ENCODE measurements at regions not wholly inside any gene's neighbourhood (a gene's known extent, or its start where the extent isn't known, plus 50 kb on each side); places are given as distances from the start of the nearest gene placed in this dataset.

- FAIRE-seq, result peak; percentile 79
- no peak for DNase-seq (ENCODE audit: insufficient read length, low spot score)
Observed at GRCh38 chr19:8893419-8893818, 61.2 kb downstream of the MBD3L1 start.

GRCh38 chr19:8897106-8897505, 64.9 kb downstream of the MBD3L1 start:
- FAIRE-seq, result no peak

GRCh38 chr19:8899356-8899755, 67.2 kb downstream of the MBD3L1 start:
- FAIRE-seq, result peak; percentile 94
- no peak for DNase-seq (ENCODE audit: insufficient read length, low spot score)

More at GRCh38 chr19:8897106-8897505, 64.9 kb downstream of the MBD3L1 start:
- DNase-seq (ENCODE audit: insufficient read length, low spot score), result no peak

GRCh38 chr19:8900421-8900820, 68.2 kb downstream of the MBD3L1 start:
- no peak for FAIRE-seq

GRCh38 chr19:8902520-8902919, 70.3 kb downstream of the MBD3L1 start:
- peak; percentile 93 for FAIRE-seq

More at GRCh38 chr19:8900421-8900820, 68.2 kb downstream of the MBD3L1 start:
- DNase-seq (ENCODE audit: insufficient read length, low spot score), result no peak

GRCh38 chr19:8904597-8904996, 72.4 kb downstream of the MBD3L1 start:
- no peak for FAIRE-seq
- DNase-seq (ENCODE audit: insufficient read length, low spot score), result no peak

More at GRCh38 chr19:8902520-8902919, 70.3 kb downstream of the MBD3L1 start:
- DNase-seq (ENCODE audit: insufficient read length, low spot score), result no peak

GRCh38 chr19:8905342-8905741, 73.2 kb downstream of the MBD3L1 start:
- FAIRE-seq (peak; percentile 94), DNase-seq (ENCODE audit: insufficient read length, low spot score) (no peak)

GRCh38 chr19:8908066-8908465, 75.9 kb downstream of the MBD3L1 start:
- peak; percentile 79 for FAIRE-seq

GRCh38 chr19:8910775-8911414, 78.7 kb downstream of the MBD3L1 start:
- no peak for DNase-seq (ENCODE audit: insufficient read length, low spot score)
- peak; percentile 97 for FAIRE-seq

More at GRCh38 chr19:8908066-8908465, 75.9 kb downstream of the MBD3L1 start:
- DNase-seq (ENCODE audit: insufficient read length, low spot score), result no peak

GRCh38 chr19:8915997-8916396, 83.8 kb downstream of the MBD3L1 start:
- DNase-seq (ENCODE audit: insufficient read length, low spot score) (no peak), FAIRE-seq (peak; percentile 65)

GRCh38 chr19:8922591-8922990, 87.6 kb downstream of the MUC16 start:
- FAIRE-seq, result no peak
- DNase-seq (ENCODE audit: insufficient read length, low spot score), result no peak

GRCh38 chr19:8924283-8924682, 85.9 kb downstream of the MUC16 start:
- DNase-seq (ENCODE audit: insufficient read length, low spot score), result no peak
- FAIRE-seq, result peak; percentile 51

GRCh38 chr19:8926341-8926740, 83.9 kb downstream of the MUC16 start:
- FAIRE-seq, result no peak
- DNase-seq (ENCODE audit: insufficient read length, low spot score), result no peak

- FAIRE-seq (no peak), DNase-seq (ENCODE audit: insufficient read length, low spot score) (no peak)
Observed at GRCh38 chr19:8935460-8935859, 74.7 kb downstream of the MUC16 start.

- DNase-seq (ENCODE audit: insufficient read length, low spot score) (no peak), FAIRE-seq (no peak)
Observed at GRCh38 chr19:8938576-8938975, 71.6 kb downstream of the MUC16 start.

All from HTR-8/SVneo (cell line).